GM19324 (cell line): ENCODE measurements at regions not wholly inside any gene's neighbourhood (a gene's known extent, or its start where the extent isn't known, plus 50 kb on each side); places are given as distances from the start of the nearest gene placed in this dataset.

Experiments
- ATAC-seq: cut with Tn5 transposase; IDR thresholded peaks from one replicate; pipeline ENCODE4 v1.9.1; 2021; ENCODE audit warnings: mild to moderate bottlenecking, moderate library complexity; ENCODE audit not compliant: unreplicated experiment, low FRiP score

DNA sequence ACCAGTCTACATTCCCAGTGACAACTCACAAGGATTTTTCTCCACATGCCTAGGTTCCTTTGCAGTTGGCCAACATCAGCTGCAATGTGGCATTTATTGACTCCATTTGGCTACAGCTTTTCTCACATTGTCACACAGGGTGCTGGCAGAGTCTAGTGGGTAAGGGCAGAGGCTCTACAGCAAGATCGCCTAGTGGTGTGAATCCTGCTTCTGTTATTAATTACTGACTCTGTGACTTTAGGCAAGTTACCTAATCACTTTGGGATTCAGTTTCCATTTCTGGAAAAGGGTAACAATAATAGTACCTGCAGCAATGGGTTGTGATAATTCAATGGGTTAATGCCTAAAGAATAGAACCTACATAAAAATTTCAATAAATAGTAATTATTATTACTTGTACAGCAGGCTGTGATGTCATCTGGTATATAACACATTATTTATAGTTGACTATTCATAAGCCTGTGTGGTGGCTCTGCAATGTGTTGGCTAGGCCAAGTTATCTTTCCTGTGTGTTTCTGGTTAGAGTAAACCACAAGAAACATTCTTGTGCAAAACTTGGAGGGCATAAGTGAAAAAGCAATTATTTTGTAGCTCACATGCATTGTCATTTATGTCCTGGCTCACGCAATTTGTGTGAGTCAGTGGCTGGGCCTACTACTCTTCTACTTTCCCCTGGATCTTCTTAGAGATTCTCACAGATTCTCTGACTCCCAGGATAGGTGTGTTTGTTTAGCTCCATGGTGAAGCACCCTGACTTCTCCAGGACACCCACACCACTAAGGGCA is 59.5 kb downstream of the PTGS2 start:
- no peak for ATAC-seq

DNA sequence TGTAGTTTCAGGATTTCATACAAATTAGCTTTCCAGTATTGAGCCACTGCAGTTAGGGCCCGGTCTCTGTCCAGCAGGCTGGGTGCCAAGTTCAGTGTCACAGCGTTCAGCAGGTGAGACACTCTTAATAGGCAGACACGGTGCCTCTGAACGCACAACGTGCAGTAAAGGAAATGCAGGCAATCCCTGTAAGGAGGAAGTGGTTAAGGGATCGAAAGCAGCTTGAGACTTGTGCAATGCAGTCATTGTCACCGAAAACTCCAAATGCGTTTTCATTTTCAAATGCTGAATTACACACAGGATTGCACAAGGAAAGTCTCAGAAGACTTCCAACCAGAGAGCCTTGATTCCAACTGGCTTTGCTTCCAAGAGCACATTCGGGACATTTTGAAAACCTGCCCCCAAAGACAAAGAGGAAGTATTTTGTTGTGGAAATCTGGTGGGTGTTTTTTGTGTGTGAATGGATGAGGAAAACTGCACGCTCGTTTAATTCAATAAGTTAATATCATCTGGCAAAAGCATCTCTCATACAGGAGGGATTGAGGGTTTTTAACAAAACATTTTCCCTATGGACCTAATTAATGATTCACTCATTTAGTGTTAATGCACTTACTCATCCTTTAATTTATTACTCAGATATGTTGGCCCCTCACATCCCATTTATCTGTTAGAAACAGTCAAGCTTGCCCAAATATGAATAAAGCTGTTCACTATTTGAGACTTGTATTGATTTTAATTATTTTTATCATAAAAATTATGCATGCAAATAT is 61.6 kb downstream of the PTGS2 start:
- peak; percentile 99 for ATAC-seq

DNA sequence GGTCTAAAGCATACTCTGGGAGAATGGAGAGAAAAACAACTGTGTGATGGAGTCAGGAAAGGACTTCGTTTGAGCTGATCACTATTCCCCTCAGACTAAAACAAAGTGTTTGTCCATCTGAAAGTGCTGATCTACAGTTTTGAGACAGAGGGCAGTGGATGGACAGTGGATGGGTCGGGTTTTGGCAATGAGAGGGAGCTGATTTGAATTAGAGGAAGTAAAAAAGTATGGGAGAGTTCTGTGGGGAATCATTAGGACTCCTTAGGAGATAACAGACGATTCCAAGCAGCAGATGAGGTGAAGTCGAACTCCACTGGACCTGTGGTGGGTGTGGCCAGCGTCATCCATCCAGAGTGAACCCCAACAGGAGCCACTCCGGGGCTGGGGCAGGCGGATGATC is 62.3 kb downstream of the PTGS2 start:
- no peak for ATAC-seq

DNA sequence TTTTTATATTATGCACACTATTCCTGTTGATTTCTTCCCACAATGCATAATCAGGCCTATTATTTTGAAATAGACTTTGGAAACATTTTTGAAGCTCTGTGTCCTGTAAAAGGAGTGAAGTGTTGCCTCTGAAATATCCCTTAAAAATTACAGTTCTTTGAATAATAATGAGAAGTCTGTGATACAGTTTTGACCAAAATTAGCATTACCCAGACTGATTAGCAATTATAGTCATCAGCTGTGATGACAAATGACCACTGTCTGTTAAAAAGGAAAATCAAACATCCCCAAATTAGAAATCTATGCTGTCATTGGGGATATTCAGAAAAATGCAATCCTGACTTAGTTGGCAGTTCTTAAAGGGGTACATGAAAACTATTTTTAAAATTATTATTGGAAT is 63.7 kb downstream of the PTGS2 start:
- no peak for ATAC-seq

DNA sequence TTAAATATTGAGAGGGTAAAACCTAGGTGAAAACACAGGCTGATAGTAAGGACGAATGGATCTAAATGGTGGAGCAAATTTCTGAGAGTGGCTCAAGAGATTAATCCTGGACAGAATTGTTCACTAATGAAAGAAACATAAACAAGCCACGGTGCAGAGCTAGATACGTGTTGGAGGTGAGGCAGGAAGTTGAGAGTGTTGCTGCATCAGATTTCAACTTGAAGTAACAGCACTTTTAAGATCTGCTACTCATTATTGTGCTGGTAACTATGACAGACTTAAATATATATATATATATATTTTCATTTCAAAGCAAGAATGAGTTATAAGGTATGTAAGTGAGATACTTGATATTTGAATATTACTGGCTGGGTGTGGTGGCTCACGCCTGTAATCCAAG is 64.9 kb downstream of the PTGS2 start:
- ATAC-seq = no peak

DNA sequence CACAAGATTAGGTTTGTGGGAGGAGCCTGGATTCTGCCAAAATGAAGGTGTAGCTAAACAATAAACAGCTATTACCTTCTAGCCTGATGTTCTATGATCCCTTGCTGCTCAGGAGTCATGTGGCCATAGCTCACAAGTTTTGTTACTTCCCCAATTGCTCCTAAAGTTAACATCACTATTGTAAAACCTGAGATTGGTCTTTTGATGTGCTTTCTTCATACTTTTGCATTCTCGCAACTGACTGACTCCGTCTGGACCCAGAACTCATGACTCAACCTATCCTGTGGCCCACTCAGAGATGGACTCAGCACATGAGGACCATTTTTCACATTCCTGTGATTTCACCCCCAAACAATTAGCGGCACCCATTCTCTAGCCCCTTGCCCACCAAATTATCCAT is 69.1 kb downstream of the PTGS2 start:
- ATAC-seq = no peak

DNA sequence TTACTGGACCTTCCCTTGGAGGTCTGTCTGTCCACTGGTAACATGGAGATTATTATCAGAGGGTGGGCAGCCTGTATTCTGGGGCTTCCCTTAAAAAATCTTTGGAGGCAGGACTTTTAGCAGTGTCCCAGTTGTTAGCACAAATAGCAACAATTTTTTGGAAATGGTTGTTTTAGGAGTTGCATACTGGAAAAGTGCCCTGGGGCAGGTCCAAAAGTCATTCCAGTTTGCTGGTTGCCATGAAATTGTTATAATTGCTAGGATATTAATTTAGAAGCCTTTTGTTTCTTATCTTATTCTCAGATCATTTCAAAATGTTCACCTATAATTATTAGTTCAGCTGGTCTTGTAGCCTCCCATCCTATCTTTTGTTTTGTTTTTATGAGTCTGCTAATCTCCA is 71.0 kb downstream of the PTGS2 start:
- no peak for ATAC-seq

DNA sequence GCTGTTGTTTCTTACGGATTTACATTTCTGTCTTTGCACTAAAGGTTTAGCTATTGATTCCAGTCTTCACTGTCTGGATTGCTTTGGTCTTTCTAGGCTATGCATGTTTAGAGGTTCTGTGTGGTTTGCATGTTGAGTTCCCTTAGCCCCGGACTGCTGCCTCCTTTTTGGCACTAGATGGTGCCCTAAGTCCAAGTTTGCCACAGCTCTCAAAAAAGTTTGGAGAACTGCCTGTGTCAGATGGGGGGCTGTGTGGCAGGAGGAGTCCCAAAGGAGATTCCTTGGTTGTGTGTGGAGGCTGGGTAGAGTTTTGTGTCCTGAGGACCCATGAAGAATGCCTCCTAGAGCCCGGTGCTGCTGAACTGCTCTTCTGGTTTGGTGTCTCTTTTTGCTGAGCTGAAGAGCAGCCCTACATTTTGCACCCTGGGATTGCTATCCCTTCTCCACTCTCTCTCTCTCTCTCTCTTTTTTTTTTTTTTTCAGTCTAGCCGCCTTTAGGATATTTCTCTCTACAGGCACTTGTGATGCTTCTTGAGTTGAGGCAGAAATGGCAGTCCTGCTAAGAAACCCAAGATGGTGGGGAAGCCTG is 74.4 kb downstream of the PTGS2 start:
- no peak for ATAC-seq

DNA sequence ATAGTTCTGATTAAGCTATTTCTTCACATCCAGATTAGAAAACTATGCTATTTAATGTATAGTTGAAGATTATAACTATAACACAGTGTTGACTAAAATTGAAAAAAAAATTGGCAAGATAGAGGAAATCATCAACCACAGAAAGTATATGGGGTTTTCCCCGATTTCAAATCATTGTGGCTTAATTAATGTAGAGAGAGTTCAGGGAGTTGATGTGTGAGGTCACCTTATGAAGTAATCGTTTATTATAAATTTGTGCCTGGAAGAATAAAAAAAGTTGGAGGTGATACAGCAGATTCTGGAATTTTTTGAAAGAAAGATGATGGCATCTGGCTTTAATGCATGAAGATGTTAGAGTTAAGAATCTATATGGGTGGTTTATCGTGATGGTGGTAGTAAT is 84.3 kb downstream of the PTGS2 start:
- ATAC-seq = no peak

DNA sequence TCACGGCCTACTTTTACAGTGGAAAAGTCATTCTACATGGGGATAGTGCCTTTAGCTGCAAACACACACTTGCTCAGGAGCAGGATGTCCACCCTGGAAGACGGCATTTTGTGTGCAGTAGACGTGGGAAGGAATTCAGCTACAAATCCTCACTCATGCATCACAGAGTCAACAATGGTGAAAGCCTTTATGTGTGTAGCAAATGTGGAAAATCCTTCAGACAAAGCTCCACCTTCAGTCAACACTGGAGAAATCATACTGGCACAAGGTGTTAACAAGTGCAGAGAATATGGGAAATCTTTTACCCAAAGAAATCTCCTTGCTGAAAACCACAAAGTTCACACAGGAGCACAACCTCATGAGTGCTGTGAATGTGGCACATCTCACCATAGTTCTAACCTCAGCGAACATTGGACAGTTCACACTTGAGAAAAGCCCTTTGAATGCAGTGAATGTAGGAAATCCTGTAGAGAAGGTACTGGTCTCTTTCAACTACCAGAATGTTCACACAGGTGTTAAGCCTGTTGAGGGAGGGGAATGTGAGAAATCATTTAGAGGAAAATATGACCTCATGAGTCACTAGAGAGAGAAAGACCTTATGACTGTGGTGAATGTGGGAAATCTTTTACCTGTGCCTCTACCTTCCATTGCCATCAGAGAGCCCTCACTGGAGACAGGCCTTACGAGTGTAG is 101.8 kb downstream of the PTGS2 start:
- ATAC-seq = no peak

DNA sequence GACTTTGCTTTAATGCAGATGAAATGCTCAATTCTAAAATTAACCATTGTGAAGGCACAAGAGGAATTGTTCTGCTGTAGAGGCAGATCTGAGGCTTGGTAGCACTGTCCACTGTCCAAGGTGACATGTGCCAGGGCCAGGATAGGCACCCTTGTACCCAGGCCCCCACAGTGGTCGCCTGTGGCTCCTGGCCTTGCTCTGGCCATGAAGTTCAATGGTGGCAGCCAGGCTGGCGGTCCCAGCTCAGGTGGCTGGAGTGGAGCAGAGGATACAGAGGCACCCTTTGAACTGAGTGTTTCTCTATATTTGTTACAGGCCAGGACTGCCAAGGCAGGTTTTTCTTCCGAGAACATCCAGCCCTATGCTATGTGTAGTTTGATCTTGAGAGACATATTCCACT is 102.6 kb downstream of the PTGS2 start:
- ATAC-seq = no peak

DNA sequence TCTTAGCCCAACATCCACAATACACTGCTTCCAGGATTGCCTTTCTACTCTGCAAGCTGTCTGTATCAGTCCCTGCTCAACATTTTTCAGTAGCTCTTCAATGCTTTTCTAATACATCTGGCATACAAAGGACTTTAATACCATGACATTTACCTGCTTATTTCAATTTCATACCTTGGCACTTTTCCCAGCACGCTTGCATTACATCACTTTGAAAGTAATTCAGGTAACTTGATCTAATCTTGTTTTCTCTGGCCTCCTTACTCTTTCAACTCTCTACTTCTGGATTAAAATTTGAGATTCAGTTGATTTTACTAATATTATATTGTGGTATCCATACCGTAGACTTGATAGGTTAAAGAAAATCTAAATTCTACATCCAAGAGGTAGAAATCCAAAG is 103.0 kb downstream of the PTGS2 start:
- ATAC-seq = no peak

DNA sequence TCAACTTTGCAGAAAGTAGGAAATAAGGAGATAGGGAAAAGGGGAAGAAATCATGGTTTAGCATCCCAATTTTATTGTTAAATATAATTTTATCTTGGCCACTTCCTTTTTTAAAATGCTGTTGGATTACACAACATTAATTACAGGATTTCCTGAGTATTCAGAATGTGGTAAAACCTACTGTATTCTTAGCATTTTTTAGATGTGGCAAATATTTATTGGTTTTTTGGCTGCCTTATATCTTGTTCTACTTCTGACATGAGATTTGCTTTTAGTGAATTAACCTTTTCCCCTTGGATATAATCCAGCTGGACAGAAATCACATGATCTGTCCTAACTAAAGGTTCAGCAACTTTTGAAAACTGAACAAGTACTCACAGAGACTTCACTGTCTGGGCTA is 104.9 kb downstream of the PTGS2 start:
- ATAC-seq = no peak

DNA sequence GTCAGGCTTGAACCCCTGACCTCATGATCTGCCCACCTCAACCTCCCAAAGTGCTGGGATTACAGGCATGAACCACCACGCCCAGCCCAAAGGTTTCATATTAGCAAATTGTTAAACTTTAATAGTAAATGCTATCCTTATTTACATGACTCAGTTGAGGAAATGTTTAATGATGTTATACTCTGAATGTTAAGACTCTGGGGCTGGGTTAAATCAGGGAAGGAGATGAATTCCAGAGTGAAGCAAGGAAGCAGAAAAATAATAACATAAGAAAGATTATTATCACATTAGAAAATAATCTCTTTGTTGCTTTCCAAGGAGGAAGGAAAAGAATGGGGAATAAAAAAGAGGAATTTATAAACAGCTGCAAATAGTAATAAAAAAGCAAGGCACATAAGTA is 105.3 kb downstream of the PTGS2 start:
- no peak for ATAC-seq

DNA sequence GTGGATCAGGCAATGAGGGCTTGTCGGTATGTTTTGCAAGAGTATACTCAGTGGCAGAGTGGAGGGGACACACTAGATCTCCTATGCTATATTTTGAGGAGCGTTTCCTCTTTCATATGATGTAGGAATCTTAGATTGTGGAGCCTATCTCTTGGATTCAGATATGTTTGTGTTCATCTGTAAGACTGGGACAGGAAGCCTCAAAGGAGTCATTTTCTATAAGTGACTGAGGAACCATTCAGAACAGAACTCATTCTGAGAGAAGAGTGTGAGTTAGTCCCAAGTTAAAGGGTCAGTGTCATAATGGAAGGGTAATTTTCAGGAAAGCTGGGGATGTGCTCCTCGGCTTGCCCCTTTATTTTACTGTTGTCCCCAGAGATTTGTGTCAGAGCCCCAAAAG is 107.7 kb downstream of the PTGS2 start:
- no peak for ATAC-seq

DNA sequence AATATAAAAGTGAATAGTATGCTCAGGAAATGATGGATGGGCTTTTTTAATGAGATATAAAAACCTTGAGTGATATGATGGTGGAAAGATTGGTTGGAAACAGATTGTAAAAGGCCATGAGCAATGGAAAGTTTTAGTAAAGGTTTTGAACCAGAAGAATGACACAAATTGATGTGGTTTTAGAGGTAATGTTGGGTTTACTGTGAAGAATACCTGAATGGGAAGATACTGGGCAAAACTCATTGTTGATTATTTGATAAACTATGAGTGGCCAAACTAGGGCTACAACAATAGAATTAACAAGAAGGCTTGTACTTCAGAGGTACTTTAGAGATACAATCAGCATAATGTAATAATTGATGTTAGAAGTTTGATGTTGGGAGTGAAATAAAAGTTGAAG is 108.5 kb downstream of the PTGS2 start:
- ATAC-seq = no peak

DNA sequence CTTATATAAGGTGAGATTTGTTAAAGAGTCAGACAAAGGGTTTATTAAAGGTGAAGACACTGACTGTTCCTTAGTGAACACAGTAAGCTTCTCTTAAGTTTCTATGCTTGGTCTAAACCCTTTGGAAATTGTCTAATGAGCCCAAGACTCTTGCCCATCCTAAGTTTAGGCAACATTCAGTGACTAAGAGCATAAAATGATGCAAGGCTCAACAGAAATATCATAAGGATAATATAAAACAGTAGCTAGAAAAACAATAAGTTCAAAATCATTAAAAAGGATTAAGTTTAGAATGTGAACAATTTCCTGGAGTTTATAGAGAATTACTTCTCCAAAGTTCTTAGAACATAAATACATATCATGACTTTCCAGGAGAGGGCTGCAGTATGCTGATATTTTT is 108.9 kb upstream of the PDC start:
- ATAC-seq = no peak

DNA sequence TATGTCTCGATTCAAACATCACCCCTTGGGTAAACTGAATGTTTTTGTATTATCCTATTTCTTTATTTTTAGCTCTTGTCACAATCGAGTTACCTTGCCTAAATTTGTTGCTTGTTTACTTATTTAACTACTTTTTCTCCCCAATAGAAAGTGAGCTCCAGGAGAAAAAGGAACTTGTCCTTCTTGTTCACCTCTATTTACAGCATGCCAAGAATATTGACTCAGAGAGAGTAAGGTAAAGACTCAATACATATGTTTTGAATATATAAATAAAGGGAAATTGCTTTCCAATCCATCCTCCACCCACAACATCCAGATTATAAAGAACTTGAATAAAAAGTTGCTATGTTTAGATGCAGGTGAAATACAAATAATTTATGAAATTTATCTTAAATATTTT is 107.3 kb upstream of the PDC start:
- no peak for ATAC-seq

DNA sequence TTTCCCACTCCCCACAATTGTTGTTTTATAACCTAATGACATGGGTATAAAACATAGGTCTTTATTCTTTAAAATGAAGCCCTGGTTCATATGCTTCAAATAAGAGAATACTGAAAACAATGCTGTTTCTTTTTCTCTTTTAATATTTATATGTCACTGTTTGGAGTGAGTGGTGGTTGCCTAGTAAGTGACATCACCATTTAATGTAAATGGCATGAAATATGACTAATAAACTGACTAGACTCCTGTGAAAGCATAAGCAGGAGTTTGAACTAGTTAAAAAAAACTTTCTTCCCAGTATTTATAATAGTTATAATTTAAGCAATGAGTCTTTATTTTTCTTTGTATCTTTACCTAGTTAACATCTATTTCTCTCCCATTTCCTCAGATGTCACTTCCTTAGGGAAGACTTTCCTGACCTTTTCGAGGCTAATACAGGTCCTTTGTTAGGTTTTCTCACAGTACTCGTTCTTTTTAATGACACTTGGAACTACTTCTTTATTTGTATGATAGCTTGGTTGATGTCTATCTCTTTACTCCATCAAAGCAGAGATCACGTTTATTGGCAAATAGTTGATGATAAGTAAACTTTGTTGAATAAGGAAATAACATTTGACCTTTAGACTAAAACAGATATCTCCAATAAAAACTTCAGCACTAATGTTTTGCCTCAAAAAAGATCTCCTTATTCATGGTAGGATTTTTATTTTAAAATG is 105.4 kb upstream of the PDC start:
- no peak for ATAC-seq

DNA sequence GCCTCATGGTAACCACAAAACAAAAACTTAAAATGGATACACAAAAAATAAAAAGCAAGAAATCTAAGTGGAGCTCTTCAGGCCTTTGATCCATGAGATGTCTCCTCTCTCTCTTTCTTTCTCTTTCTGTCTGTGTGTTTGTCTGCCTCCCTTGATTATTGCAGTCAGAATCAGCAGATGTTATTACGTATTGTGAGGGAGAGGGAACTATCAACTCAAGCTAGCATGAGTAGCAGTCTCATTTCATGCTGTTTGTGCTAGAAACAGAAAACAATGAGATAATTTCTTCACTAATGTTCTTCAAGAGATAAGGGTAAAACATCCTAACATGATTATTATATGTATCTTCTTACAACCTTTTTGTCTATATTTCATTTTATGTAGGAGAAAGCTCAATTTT is 103.7 kb upstream of the PDC start:
- no peak for ATAC-seq
